SK-N-MC (cell line): ENCODE measurements at regions not wholly inside any gene's neighbourhood (a gene's known extent, or its start where the extent isn't known, plus 50 kb on each side); places are given as distances from the start of the nearest gene placed in this dataset.

Experiments
- EZH2 ChIP-seq: fragments of 200-600 bp; sonication (generic); IDR thresholded peaks from one replicate; pipeline ENCODE4 v1.6.1; 2017; ENCODE audit warnings: antibody characterized with exemption
- FOXP2 ChIP-seq: optimal IDR thresholded peaks from 2 replicates; pipeline ENCODE3; 2011; ENCODE audit warnings: mild to moderate bottlenecking, moderate library complexity; ENCODE audit not compliant: insufficient read depth; ENCODE audit errors: extremely low read length, control extremely low read depth

GRCh38 chr1:214927796-214928195, 154.7 kb upstream of the KCNK2 start:
- TF ChIP-seq FOXP2: no peak
- TF ChIP-seq EZH2: no peak
